ENCODE measurements at regions not wholly inside any gene's neighbourhood (a gene's known extent, or its start where the extent isn't known, plus 50 kb on each side); places are given as distances from the start of the nearest gene placed in this dataset.

GRCh38 chr12:65756956-65757511 is 67.2 kb upstream of the HMGA2 start:
- H3K27ac ChIP-seq, result no peak overlapping the region
- no peaks in the 10 kb centered on the region for H3K36me3 ChIP-seq
- TF ChIP-seq CTCF (IDR thresholded peaks at IDR 0.05), result no peak
- no peak for TF ChIP-seq POLR2A (IDR thresholded peaks at IDR 0.05)
- no peaks in the 10 kb centered on the region for H3K27me3 ChIP-seq
- WGBS (ENCODE audit: insufficient coverage, low coverage, low lambda C conversion rate, missing lambda C conversion rate), result 63% methylated on average over 2 of the region's 2 CpGs
- no peak for DNase-seq
- H3K4me1 ChIP-seq, result no peaks in the 10 kb centered on the region
- ATAC-seq, result no peak
- intact Hi-C loops (cut with DNase I), result no loop called here
- no peak overlapping the region for H3K4me3 ChIP-seq
- H3K9me3 ChIP-seq, result no peaks in the 10 kb centered on the region

- Histone ChIP-seq H3K27me3 (no peaks in the 10 kb centered on the region), H3K4me1 (no peaks in the 10 kb centered on the region), H3K27ac (no peak overlapping the region), H3K9me3 (no peaks in the 10 kb centered on the region), H3K4me3 (no peak overlapping the region), H3K36me3 (no peaks in the 10 kb centered on the region)
- TF ChIP-seq CTCF (IDR thresholded peaks at IDR 0.05) (no peak), POLR2A (IDR thresholded peaks at IDR 0.05) (no peak)
- ATAC-seq (no peak), DNase-seq (no peak)
- intact Hi-C loops (cut with DNase I), result no loop called here
- WGBS (ENCODE audit: insufficient coverage, low coverage, low lambda C conversion rate, missing lambda C conversion rate), result 40% methylated on average over 1 of the region's 2 CpGs
These were observed 65.9 kb upstream of the HMGA2 start for GRCh38 chr12:65758401-65758800.

- no peak for DNase-seq
- TF ChIP-seq POLR2A (IDR thresholded peaks at IDR 0.05), result no peak
- TF ChIP-seq CTCF (IDR thresholded peaks at IDR 0.05), result no peak
- intact Hi-C loops (cut with DNase I), result no loop called here
- H3K27me3 ChIP-seq, result no peaks in the 10 kb centered on the region
- 68% methylated on average over 8 of the region's 8 CpGs for WGBS (ENCODE audit: insufficient coverage, low coverage, low lambda C conversion rate, missing lambda C conversion rate)
- H3K27ac ChIP-seq, result no peak overlapping the region
- no peak for ATAC-seq
- H3K4me1 ChIP-seq, result no peaks in the 10 kb centered on the region
- no peak overlapping the region for H3K4me3 ChIP-seq
- no peaks in the 10 kb centered on the region for H3K9me3 ChIP-seq
- H3K36me3 ChIP-seq, result no peaks in the 10 kb centered on the region
These were observed 64.5 kb upstream of the HMGA2 start for GRCh38 chr12:65759735-65760134.

GRCh38 chr12:65761301-65761700 is 63.0 kb upstream of the HMGA2 start:
- ATAC-seq (no peak), DNase-seq (no peak)
- no peak overlapping the region for H3K4me3 ChIP-seq
- H3K9me3 ChIP-seq, result no peaks in the 10 kb centered on the region
- WGBS (ENCODE audit: insufficient coverage, low coverage, low lambda C conversion rate, missing lambda C conversion rate), result 55% methylated on average over 2 of the region's 2 CpGs
- no peak overlapping the region for H3K27ac ChIP-seq
- no peaks in the 10 kb centered on the region for H3K27me3 ChIP-seq
- no peaks in the 10 kb centered on the region for H3K4me1 ChIP-seq
- intact Hi-C loops (cut with DNase I), result no loop called here
- TF ChIP-seq CTCF (IDR thresholded peaks at IDR 0.05), result no peak
- TF ChIP-seq POLR2A (IDR thresholded peaks at IDR 0.05), result no peak
- H3K36me3 ChIP-seq, result no peaks in the 10 kb centered on the region

GRCh38 chr12:65764325-65764724 is 60.0 kb upstream of the HMGA2 start:
- no peaks in the 10 kb centered on the region for H3K36me3 ChIP-seq
- no peaks in the 10 kb centered on the region for H3K9me3 ChIP-seq
- 85% methylated on average over 2 of the region's 2 CpGs for WGBS (ENCODE audit: insufficient coverage, low coverage, low lambda C conversion rate, missing lambda C conversion rate)
- intact Hi-C loops (cut with DNase I), result no loop called here
- no peaks in the 10 kb centered on the region for H3K4me1 ChIP-seq
- H3K4me3 ChIP-seq, result no peak overlapping the region
- DNase-seq (no peak), ATAC-seq (no peak)
- H3K27me3 ChIP-seq, result no peaks in the 10 kb centered on the region
- H3K27ac ChIP-seq, result no peak overlapping the region
- TF ChIP-seq CTCF (IDR thresholded peaks at IDR 0.05), result no peak
- no peak for TF ChIP-seq POLR2A (IDR thresholded peaks at IDR 0.05)
